ENCODE measurements at regions not wholly inside any gene's neighbourhood (a gene's known extent, or its start where the extent isn't known, plus 50 kb on each side); places are given as distances from the start of the nearest gene placed in this dataset.

DNA sequence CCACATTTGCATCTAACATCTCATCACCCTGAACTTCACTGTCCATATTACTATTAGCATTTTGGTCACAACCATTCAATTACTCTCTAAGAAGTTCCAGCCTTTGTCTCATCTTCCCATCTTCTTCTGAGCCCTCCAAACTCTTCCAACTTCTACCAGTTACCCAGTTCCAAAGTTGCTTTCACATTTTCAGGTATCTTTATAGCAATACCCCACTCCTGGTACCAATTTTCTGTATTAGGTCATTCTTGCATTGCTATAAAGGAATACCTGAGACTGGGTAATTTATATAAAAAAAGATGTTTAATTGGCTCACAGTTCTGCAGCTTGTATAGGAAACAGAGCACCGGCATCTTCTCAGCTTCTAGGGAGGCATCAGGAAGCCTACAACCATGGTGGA is 64.7 kb upstream of the ARHGAP42 start:
- TF ChIP-seq EZH2 (IDR thresholded peaks at IDR 0.05) (no peak), MAX (IDR thresholded peaks at IDR 0.05) (no peak), RAD21 (IDR thresholded peaks at IDR 0.05; ENCODE audit: low read depth) (no peak), REST (IDR thresholded peaks at IDR 0.05; ENCODE audit: low read depth) (no peak), JUND (IDR thresholded peaks at IDR 0.05) (no peak), YY1 (IDR thresholded peaks at IDR 0.05; ENCODE audit: extremely low read depth, insufficient replicate concordance, low read depth, low read length) (no peak)
- TF ChIP-seq, protein P1, sequence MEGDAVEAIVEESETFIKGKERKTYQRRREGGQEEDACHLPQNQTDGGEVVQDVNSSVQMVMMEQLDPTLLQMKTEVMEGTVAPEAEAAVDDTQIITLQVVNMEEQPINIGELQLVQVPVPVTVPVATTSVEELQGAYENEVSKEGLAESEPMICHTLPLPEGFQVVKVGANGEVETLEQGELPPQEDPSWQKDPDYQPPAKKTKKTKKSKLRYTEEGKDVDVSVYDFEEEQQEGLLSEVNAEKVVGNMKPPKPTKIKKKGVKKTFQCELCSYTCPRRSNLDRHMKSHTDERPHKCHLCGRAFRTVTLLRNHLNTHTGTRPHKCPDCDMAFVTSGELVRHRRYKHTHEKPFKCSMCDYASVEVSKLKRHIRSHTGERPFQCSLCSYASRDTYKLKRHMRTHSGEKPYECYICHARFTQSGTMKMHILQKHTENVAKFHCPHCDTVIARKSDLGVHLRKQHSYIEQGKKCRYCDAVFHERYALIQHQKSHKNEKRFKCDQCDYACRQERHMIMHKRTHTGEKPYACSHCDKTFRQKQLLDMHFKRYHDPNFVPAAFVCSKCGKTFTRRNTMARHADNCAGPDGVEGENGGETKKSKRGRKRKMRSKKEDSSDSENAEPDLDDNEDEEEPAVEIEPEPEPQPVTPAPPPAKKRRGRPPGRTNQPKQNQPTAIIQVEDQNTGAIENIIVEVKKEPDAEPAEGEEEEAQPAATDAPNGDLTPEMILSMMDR (IDR thresholded peaks at IDR 0.05 in 2 of 3, conservative IDR thresholded peaks at IDR 0.05 in 1 of 3; ENCODE audit: borderline replicate concordance in 1 of 3, insufficient read depth in 1 of 3, low read depth in 2 of 3, low read length in 2 of 3) = no peak
